Transverse colon (tissue), 4 donors: ENCODE measurements at regions not wholly inside any gene's neighbourhood (a gene's known extent, or its start where the extent isn't known, plus 50 kb on each side); places are given as distances from the start of the nearest gene placed in this dataset.

Experiments used
- DNase-seq: peaks from one replicate; pipeline ENCODE4 v3.0.0-alpha.2; 2019
- H3K27ac ChIP-seq, 4 donors: fragments of 200-600 bp; sonication (generic); 2 replicates each; pipeline ENCODE4 v1.5.1; 2016 to 2018; ENCODE audit warnings: inconsistent platforms in 4 of 4
- H3K27me3 ChIP-seq: fragments of 200-600 bp; sonication (generic); 2 replicates; pipeline ENCODE4 v1.5.1; 2017; ENCODE audit warnings: inconsistent platforms
- H3K36me3 ChIP-seq, 4 donors: fragments of 200-600 bp; sonication (generic); 2 replicates each; pipeline ENCODE4 v1.5.1; 2017 to 2019; ENCODE audit warnings: inconsistent platforms in 4 of 4
- H3K4me1 ChIP-seq, 4 donors: fragments of 200-600 bp; sonication (generic); 2 replicates each; pipeline ENCODE4 v1.5.1; 2017 to 2020; ENCODE audit warnings: inconsistent platforms in 4 of 4
- H3K4me3 ChIP-seq, 4 donors: fragments of 200-600 bp; sonication (generic); 1 replicate in 1 of 4; 2 replicates in 3 of 4; pipeline versions ENCODE4 v1.5.1 to v1.6.1; 2017 to 2019; ENCODE audit warnings: inconsistent platforms in 4 of 4
- H3K9me3 ChIP-seq, 2 donors: fragments of 200-600 bp; sonication (generic); 2 replicates each; pipeline ENCODE4 v1.5.1; 2017 to 2019; ENCODE audit warnings: inconsistent platforms in 2 of 2
- EP300 ChIP-seq: sonication (generic); formaldehyde crosslinking; IDR thresholded peaks from one replicate; pipeline ENCODE4 v1.6.1; 2017; ENCODE audit warnings: antibody characterized with exemption, low read depth
- POLR2A ChIP-seq: fragments of 450-650 bp; IDR thresholded peaks from one replicate; pipeline ENCODE4 v1.6.1; 2016; ENCODE audit warnings: antibody characterized with exemption, mild to moderate bottlenecking, moderate library complexity
- POLR2AphosphoS5 ChIP-seq, 3 donors: sonication (generic); formaldehyde crosslinking; IDR thresholded peaks; one replicate each; pipeline ENCODE4 v1.6.1; 2016; ENCODE audit warnings: antibody characterized with exemption in 3 of 3
- WGBS, 2 donors: methylation state at CpG; one replicate each; pipeline ENCODE4 v1.1.5; 2018; ENCODE audit warnings: low coverage in 1 of 2; 5-methylcytosine and 5-hydroxymethylcytosine counted together
- in situ Hi-C, 4 donors: fragments of 200-750 bp; cut with MboI; loops; one replicate each; pipeline versions ENCODE4 v1.15.0 to v1.15.1; 2017; ENCODE audit warnings: low sequenced_read_pairs in 3 of 4, low pct_ligation_motif_present in 1 of 4, low pct_unique_long_range_greater_than_20kb in 1 of 4
- intact Hi-C: fragments of 100-400 bp; cut with DNase I; formaldehyde crosslinking; loops from one replicate; pipeline ENCODE4 v1.15.1; 2023; ENCODE audit warnings: low total_unique reads
- TF ChIP-seq, protein P1 (sequence below), 5 experiments: fragments of 200-600 bp in 3 of 5; fragments of 450-650 bp in 2 of 5; sonication (generic) in 3 of 5; IDR thresholded peaks; 1 replicate in 2 of 5; 2 replicates in 3 of 5; pipeline ENCODE4 v1.5.1; 2016 to 2017; ENCODE audit warnings: antibody characterized with exemption in 5 of 5, inconsistent platforms in 3 of 5, mild to moderate bottlenecking in 2 of 5, moderate library complexity in 1 of 5

DNA sequence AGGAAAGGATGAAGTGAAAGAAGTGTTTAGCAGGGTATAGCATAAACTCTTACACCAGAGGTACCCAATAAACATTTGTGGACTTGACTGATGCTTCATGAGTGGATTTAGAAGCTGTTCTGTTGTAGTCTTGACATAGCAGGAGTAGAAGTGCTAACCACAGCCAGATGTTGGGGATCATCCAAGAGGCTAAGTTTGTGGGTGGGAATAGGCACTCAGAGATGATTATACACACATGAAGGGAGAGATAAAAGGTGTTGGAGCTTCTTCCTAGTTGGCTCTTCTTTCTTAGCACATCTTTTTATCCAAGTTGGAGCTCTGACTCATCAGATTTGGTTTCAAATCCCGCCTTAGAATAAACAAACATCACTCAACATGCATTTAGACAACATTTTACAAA lies 166.7 kb upstream of the E2F7 start:
- Histone ChIP-seq H3K27me3 (no peaks in the 10 kb centered on the region), H3K36me3 (no peaks in the 10 kb centered on the region), H3K4me1 (peaks cover 0 to 13% (median 5%) of the 10 kb centered on the region in 4 donors), H3K27ac (peak overlapping the region in 1 of 4 donors; percentile 10), H3K9me3 (no peaks in the 10 kb centered on the region), H3K4me3 (no peak overlapping the region)
- no peak for TF ChIP-seq POLR2A
- TF ChIP-seq, protein P1, sequence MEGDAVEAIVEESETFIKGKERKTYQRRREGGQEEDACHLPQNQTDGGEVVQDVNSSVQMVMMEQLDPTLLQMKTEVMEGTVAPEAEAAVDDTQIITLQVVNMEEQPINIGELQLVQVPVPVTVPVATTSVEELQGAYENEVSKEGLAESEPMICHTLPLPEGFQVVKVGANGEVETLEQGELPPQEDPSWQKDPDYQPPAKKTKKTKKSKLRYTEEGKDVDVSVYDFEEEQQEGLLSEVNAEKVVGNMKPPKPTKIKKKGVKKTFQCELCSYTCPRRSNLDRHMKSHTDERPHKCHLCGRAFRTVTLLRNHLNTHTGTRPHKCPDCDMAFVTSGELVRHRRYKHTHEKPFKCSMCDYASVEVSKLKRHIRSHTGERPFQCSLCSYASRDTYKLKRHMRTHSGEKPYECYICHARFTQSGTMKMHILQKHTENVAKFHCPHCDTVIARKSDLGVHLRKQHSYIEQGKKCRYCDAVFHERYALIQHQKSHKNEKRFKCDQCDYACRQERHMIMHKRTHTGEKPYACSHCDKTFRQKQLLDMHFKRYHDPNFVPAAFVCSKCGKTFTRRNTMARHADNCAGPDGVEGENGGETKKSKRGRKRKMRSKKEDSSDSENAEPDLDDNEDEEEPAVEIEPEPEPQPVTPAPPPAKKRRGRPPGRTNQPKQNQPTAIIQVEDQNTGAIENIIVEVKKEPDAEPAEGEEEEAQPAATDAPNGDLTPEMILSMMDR (IDR thresholded peaks at IDR 0.05): no peak
- in situ Hi-C loops: no loop called here
- no peak for DNase-seq
- 48 to 57% methylated on average over 1 of the region's 1 CpG for WGBS, 2 donors
- intact Hi-C loops: no loop called here

DNA sequence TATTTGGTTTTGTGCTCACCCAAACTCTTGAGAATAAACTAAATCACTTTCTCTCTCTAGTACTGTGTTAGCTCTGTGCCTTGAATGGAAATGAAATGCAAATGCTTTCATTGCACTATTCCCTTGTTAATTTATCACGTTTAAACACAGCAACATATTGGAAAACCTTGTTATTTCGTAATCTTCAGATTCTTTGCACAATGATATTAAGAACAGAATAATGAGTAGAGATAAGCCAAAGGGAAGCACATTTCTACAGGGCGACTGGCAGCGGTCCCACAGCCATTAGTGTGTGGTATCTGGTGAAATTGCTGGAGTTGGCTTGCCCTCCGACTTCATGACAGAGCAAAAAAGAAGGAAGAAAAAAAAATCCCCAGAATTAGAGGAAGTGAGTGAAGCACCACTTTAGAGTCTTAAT lies 166.1 kb upstream of the E2F7 start:
- intact Hi-C loops: no loop called here
- no peak overlapping the region for H3K4me3 ChIP-seq
- peak overlapping the region in 2 of 4 donors; percentile 10 to 22 for H3K27ac ChIP-seq
- DNase-seq: peak; percentile 63
- H3K36me3 ChIP-seq: no peaks in the 10 kb centered on the region
- no peaks in the 10 kb centered on the region for H3K9me3 ChIP-seq
- H3K4me1 ChIP-seq: peaks cover 0 to 13% (median 5%) of the 10 kb centered on the region in 4 donors
- no peak for TF ChIP-seq EP300
- 6 to 20% methylated on average over 5 of the region's 5 CpGs for WGBS, 2 donors
- in situ Hi-C loops: no loop called here
- H3K27me3 ChIP-seq: no peaks in the 10 kb centered on the region

DNA sequence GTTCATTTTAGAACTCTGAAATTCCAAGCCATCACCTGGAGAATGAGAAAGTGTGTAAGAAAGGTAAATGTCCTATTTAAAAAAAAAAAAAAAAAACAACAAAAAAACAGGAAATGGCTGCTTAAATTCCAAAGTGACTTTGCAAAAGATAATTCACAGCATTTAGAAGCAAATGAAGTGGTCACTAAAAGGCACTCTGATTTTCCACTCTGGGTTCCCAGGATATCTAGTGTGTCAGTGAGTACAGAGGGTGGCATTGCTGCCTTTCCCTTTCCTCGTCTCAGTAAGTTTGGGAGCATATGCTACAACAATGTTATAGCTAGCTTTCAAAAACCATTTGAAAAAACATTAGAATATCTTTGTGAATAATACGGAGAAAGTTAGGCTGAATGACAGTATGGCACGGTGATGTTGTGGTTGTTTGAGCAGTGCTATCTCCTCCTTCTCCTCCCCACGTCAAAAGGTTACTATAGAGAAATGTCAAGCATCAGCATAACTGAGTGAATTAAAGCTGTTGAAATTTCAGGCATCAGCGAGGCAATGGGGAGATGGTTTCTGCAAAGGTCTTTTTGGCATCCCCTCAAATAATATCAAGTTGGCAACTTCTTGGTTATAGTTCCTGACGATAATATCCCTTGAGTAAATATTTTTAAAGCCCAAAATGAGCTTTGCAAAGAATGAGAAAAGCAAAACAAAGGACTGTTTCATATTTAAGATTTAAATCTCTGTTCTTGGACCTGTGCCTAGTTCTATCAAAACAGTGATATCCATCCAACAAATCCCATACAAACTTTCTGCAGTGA lies 164.5 kb upstream of the E2F7 start:
- intact Hi-C loops: no loop called here
- H3K27ac ChIP-seq: no peak overlapping the region
- DNase-seq: no peak
- H3K4me3 ChIP-seq: no peak overlapping the region
- WGBS, 2 donors: 16 to 24% methylated on average over 5 to 6 of the region's 6 CpGs
- H3K9me3 ChIP-seq: no peaks in the 10 kb centered on the region
- H3K27me3 ChIP-seq: no peaks in the 10 kb centered on the region
- no peak for TF ChIP-seq EP300
- no peak for TF ChIP-seq POLR2A
- TF ChIP-seq POLR2AphosphoS5 (IDR thresholded peaks at IDR 0.05): no peak
- TF ChIP-seq, protein P1 (IDR thresholded peaks at IDR 0.05): no peak
- in situ Hi-C loops: no loop called here
- peaks cover 0 to 13% (median 5%) of the 10 kb centered on the region in 4 donors for H3K4me1 ChIP-seq
- H3K36me3 ChIP-seq: no peaks in the 10 kb centered on the region

DNA sequence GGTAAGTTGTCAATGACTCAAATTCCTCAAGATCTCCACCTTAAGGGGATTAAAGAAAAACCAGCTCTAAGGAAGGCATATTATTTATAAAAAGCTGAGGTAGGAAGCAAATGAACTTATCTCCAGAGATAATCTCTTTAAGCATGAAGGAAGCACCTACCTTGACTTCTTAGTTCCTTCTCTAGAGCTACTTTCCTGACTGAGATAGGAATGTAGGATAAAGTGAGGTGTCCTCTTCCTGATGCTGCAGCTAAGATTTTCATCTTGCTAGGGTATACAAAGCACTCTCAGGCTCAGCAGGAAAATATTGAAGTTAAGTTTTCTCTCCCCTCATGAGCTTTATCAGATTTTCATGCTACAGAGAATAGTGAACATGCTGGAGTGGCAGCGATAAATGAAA lies 163.0 kb upstream of the E2F7 start:
- no peak overlapping the region for H3K27ac ChIP-seq
- H3K9me3 ChIP-seq: no peaks in the 10 kb centered on the region
- H3K36me3 ChIP-seq: no peaks in the 10 kb centered on the region
- 97 to 100% methylated on average over 1 of the region's 1 CpG for WGBS, 2 donors
- intact Hi-C loops (no loop called here), in situ Hi-C loops (no loop called here)
- peaks cover 0 to 13% (median 5%) of the 10 kb centered on the region in 4 donors for H3K4me1 ChIP-seq
- DNase-seq: no peak
- TF ChIP-seq, protein P1 (IDR thresholded peaks at IDR 0.05): no peak
- TF ChIP-seq POLR2A: no peak
- no peak for TF ChIP-seq POLR2AphosphoS5 (IDR thresholded peaks at IDR 0.05)
- no peak for TF ChIP-seq EP300
- H3K4me3 ChIP-seq: no peak overlapping the region
- H3K27me3 ChIP-seq: no peaks in the 10 kb centered on the region

DNA sequence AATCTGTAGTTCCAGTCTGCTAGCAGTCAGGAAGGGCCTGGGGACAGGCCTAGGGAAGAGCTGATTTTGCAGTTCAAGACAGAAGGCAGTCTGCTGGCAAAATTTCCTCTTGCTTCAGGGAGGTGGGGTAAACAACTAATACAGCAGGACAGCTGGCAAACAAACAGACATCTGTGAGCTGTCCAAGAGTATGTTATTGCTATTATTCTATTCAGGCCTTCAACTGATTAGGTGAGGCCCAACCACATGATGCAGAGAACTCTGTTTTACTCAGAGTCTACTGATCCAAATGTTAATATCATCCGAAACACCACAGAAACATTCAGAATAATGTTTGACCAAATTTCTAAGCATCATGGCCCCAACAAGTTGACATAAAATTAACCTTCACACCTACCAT lies 161.0 kb upstream of the E2F7 start:
- H3K27me3 ChIP-seq: no peaks in the 10 kb centered on the region
- no peaks in the 10 kb centered on the region for H3K9me3 ChIP-seq
- no peak overlapping the region for H3K4me3 ChIP-seq
- no peak overlapping the region for H3K27ac ChIP-seq
- DNase-seq: no peak
- 86 to 100% methylated on average over 1 of the region's 1 CpG for WGBS, 2 donors
- in situ Hi-C loops: no loop called here
- H3K36me3 ChIP-seq: no peaks in the 10 kb centered on the region
- intact Hi-C loops: no loop called here
- no peak for TF ChIP-seq POLR2AphosphoS5 (IDR thresholded peaks at IDR 0.05)
- TF ChIP-seq, protein P1 (IDR thresholded peaks at IDR 0.05): no peak
- TF ChIP-seq EP300: no peak
- TF ChIP-seq POLR2A: no peak
- peaks cover 0 to 5% (median 2%) of the 10 kb centered on the region in 4 donors for H3K4me1 ChIP-seq
